Fibroblast of the conjunctiva (primary cell): ENCODE measurements at regions not wholly inside any gene's neighbourhood (a gene's known extent, or its start where the extent isn't known, plus 50 kb on each side); places are given as distances from the start of the nearest gene placed in this dataset.

ENCODE experiments used
- DNase-seq: peaks from one replicate; pipeline ENCODE4 v3.0.0-alpha.2; 2010; ENCODE audit warnings: low read depth

DNA sequence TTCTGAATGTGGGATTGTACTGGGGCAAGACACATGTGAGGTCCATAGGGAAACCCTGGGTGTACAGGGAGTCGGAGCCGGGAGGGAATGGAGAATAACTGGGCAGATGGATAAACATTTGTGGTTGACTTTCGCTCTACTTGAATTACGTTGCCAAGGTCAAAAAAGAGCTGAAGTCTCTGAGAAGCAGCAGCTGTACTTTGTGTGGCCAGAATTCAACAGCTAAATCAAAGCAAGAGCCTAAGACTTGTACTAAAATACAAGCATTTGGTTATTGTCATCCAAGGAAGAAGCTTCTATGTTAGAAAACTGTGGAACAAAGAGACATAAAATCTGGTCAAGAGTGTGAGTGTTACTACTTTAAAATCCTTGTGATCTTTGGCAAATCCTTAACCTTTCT, 457.2 kb downstream of the ARL4A start:
- no peak for DNase-seq

DNA sequence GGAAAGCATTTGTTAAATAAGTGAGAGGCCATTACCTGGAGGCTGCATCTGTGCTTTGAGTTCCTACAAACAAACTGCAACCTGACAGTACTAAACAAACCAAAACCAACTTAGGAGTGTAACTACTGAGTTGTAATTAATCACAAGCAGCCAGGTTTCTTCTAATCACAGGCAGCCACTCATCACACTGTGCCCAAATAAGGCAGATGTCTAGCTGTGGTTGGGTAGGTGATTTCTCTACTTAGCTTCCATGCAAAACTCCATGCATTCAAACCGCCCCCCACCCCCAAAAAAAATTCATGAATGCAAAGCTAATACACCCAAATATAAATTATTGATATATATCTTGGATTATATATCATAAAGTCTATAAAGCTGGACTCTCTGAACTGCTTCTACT, 461.1 kb downstream of the ARL4A start:
- DNase-seq = no peak

DNA sequence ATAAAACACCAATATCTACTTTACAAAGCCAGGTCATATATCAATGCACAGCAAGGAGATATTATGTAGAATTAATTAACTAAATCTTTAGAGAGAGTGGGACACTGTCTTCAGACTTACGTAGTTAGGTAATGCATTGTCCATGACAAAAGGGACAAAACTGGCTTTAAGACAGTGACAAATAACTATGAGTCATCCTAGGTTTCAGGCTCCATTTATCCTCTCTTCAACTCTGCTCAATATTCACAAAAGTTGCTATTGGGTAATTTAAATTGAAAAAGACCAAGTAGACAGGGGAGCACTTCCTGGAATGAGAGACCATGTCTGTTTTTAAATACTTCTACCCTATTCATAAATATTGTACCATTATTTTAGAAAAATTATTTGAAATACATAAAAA, 464.5 kb downstream of the ARL4A start:
- DNase-seq = no peak

DNA sequence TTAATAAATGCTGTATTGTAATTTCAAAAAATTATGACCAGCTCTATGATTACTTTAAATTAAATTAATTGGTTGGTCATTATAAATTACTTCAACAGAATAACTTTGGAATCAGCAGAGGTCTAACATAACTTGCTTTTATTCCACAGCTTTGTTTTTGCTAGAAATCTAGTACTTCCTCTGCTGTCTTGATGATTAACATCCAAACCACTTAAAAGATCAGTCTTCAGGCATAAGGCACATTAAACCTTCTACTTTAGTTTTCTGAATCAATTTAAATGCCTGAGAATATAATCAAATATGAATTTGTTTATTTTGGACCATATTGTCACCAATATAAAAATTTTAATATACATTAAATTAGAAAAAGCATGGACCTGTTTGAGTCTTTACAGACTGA, 465.3 kb downstream of the ARL4A start:
- DNase-seq = no peak

DNA sequence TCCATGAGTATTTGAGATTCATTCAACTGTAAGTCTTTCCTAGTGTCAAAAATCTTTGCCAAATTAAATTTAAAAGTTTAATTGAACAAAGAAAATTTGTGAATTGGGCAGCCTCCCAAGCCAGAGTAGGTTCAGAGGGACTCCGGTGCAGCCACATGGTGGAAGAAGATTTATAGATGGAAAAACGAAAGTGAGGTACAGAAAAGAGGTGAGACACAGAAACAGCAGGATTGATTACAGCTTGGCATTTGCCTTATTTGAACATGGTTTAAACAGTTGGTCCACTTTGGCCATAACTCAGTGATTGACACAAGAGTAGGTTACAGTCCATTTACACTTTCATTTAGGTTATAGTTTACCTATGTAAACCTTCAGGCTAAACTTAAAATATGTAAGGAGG, 465.8 kb downstream of the ARL4A start:
- no peak for DNase-seq

DNA sequence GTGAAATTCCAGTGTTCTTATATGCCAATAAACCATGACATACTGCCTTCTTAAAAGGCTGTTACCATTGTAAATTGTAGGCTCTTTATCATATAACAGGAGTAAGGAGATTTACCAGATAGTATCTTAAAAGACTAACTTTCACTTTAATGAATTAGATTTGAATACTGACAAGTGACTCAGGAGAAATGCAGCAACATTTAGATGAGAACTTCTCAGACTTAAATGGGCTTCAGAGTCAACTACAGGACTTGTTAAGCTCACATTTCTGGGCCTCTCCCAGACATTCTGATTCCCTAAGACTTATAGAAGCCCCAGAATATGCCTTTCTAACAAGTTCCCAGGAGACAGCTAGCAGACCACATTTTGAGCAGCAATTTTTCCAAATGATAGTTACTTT, 466.3 kb downstream of the ARL4A start:
- no peak for DNase-seq

- DNase-seq = no peak
These were observed 467.8 kb downstream of the ARL4A start for GRCh38 chr7:13155188-13155587.

GRCh38 chr7:13159003-13159402, 471.6 kb downstream of the ARL4A start:
- no peak for DNase-seq

DNA sequence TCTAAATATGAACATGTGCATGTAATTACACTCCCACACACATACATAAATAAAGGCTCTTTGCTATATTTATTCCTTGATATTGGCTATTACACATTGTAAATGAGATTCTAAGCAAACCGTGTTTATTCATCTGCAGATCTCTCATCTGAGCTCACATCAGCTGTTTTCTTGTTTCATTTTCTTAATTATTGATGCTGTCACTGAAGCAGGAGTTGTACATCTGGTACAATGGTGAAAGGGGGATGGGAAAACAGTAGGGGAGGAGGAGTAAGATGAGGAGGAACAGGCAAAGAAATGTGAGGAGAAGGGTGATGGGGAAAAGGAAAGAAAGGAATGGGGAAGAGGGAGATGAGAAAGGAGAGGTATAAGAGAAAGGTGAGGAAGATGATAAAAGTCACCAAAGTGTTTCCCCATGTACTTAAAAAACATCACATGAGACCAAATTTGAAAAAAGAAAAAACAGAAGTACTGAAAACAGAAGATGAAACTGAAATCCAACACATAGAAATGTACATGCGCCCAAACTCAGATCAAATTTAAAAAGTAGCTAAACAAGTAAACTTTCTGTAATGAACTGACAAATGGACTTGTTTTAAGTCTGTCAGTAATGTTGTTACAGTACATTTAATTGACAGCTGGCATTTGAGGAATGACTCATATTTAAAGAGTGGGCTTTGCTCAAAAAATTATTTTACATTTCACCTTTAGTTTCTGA, 472.2 kb downstream of the ARL4A start:
- no peak for DNase-seq

DNA sequence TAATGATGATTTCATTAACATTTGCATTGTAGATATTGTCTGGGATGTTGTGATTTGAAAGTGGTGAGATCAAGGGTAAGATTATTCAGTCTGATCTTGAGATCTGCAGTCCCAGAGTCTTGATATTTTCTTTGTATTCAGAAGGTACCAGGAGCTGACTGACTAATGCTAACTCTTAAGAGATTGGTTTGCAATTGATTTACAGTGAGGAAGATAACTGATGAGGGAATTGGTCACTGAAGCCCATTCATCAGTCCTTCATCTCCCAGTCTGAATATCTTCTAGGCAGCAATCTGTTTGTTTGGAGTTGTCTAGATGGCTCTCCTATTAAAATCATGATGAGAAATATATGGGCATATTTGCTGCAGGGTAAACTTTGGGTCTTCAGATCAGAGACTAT, 473.7 kb downstream of the ARL4A start:
- DNase-seq = no peak

GRCh38 chr7:13165854-13166253, 478.4 kb downstream of the ARL4A start:
- no peak for DNase-seq

- no peak for DNase-seq
These were observed 479.4 kb downstream of the ARL4A start for GRCh38 chr7:13166801-13167200.

DNA sequence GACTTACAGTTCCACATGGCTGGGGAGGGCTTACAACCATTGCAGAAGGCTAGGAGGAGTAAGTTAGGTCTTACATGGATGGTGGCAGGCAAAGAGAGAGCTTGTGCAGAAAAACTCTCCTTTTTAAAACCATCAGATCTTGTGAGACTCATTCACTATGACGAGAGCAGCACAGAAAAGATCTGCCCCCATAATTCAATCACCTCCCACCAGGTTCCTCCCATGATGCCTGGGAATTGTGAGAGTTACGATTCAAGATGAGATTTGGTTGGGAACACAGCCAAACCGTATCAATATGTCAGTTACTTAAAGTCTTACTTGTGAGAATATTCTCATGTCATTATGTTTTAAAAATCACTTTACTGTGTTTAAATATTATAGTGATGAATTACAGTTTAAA, 481.9 kb downstream of the ARL4A start:
- DNase-seq = no peak

DNA sequence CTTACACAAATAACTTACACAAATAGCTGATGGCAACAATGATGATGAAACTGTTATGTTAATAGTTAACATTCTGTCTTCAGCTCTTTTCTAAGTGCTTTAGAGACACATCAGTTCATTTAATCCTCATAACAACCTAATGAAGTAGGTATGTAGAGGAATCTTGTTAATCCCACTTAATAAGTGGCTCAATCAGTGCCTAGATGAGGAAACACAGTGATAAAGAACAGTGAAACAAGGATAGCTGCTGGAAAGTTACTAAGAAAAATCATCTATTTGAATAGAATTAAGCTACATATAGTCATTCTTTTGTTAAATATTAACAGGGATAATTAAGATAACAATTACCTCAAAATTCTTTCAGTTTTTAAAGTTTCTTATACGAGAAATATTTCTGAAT, 487.6 kb downstream of the ARL4A start:
- DNase-seq = no peak

- no peak for DNase-seq
These were observed 491.7 kb downstream of the ARL4A start for GRCh38 chr7:13179011-13179582.

- DNase-seq = no peak
These were observed 492.5 kb downstream of the ARL4A start for GRCh38 chr7:13179775-13180523.

DNA sequence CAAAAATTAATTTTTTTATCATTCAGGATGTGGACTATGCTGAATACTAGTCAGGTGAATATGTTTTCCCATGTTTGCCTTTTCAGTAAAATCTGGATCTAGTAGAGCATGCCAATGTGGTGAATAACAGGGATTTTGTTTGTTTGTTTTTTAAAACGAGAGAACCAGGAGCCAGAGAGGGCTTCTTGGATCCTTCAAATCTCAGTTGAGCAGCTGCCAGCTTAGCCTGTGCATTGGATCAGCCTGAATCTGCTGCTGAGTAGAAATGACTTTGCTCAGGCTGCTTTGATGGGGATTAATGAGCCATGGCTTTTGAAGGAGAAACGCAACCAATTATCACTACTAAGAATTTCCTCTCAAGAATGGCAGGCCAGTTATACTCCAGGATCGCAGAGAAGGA, 493.8 kb downstream of the ARL4A start:
- no peak for DNase-seq

- DNase-seq = no peak
These were observed 497.7 kb downstream of the ARL4A start for GRCh38 chr7:13185139-13185538.

GRCh38 chr7:13188236-13188805, 500.9 kb downstream of the ARL4A start:
- DNase-seq = no peak

DNA sequence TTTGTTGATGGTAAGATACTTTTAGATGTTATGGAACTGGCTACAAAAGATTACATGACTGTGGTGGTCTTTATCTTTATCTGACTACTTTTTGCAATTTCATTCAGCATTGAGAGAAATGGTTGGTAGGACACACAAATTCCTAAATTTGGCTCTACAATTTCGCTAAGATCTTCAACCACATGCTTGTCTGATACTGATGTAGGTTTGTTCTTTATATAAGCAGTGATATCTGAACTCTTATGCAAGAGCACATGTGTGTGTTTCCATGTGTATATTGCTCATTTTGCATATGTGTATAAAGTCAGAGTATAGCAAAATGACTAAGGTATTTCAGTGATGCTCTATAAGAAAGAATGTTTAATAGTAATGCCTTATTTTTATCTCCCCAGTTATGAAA, 501.5 kb downstream of the ARL4A start:
- no peak for DNase-seq

GRCh38 chr7:13189668-13190067, 502.2 kb downstream of the ARL4A start:
- peak; percentile 24 for DNase-seq

DNA sequence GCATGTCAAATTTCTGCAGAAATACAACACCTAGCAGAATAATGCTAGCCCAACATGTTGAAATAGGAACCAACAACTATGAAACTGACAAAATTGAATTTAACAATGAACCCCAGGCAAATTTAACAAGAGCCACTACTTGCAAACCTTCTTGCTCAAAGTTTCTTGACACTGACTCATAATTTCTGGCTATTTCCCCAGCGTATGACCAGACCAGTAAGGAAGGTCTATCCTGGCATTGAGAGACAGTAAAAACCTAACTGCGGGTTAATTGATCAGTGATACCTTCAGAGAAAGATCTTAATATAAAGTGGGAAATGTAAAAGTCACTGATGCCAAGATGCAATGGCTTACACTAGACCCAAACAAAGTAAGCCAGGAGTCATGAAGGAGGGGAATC, 510.1 kb downstream of the ARL4A start:
- DNase-seq = peak; percentile 9

GRCh38 chr7:13198036-13198435, 510.6 kb downstream of the ARL4A start:
- no peak for DNase-seq
